Activated T-cell treated with anti-CD3 and anti-CD28 coated beads, Interleukin-2, amount 50 U/mL, for 4 hours (primary cell): ENCODE measurements at regions not wholly inside any gene's neighbourhood (a gene's known extent, or its start where the extent isn't known, plus 50 kb on each side); places are given as distances from the start of the nearest gene placed in this dataset.
"Not testable (repeated sequence)": the region's sequence is repeated elsewhere in the genome, so short reads cannot be mapped to it uniquely, and the experiment has no call there.

Experiments
- ATAC-seq, 2 donors: fragments of 200-7000 bp; cut with Tn5 transposase; one replicate each; pipeline ENCODE4 v1.10.0; 2021
- DNase-seq: peaks from one replicate; pipeline ENCODE4 v3.0.0-alpha.2; 2020
- H3K27me3 Mint-ChIP-seq: one replicate; pipeline ENCODE4 v1.8.0; 2021; ENCODE audit warnings: low read depth, mixed read lengths
- H3K36me3 Mint-ChIP-seq: one replicate; pipeline ENCODE4 v1.8.0; 2022; ENCODE audit warnings: mixed read lengths; ENCODE audit not compliant: insufficient read depth
- H3K4me1 Mint-ChIP-seq: one replicate; pipeline ENCODE4 v1.8.0; 2021; ENCODE audit warnings: low read depth, mixed read lengths
- H3K4me3 Mint-ChIP-seq: one replicate; pipeline ENCODE4 v1.8.0; 2021; ENCODE audit warnings: mild to moderate bottlenecking, moderate library complexity, mixed read lengths
- H3K9me3 Mint-ChIP-seq: one replicate; pipeline ENCODE4 v1.8.0; 2021; ENCODE audit warnings: mixed read lengths

DNA sequence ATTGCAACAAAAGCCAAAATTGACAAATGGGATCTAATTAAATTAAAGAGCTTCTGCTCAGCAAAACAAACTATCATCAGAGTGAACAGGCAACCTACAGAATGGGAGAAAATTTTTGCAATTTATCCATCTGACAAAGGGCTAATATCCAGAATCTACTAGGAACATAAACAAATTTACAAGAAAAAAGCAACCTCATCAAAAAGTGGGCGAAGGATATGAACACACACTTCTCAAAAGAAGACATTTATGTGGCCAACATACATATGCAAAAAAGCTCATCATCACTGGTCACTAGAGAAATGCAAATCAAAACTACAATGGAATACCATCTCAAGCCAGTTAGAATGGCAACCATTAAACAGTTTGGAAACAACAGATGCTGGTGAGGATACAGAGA lies 858.1 kb upstream of the FOXG1 start:
- H3K36me3 Mint-ChIP-seq, H3K4me3 Mint-ChIP-seq, H3K27me3 Mint-ChIP-seq, DNase-seq, H3K4me1 Mint-ChIP-seq, ATAC-seq: not testable (repeated sequence)
- H3K9me3 Mint-ChIP-seq: peaks cover 14% of the 10 kb centered on the region

DNA sequence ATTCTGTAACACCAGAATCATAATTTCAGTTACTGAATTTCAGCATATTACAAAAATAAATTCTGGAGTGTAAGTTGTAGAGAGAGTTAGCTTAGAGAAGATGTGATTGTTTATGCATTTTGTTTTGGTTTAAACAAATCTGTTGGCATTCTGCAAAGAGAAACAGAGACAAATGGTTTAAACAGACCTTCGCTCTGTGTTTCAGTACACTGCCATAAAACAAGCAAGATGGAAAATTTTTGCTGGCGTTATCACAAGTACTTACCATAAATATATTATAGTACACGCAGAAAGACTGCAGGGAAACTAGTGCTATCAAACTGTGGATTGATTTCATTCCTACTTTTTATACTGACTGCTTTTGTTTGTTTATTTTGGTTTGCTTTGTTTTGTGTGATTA lies 850.3 kb upstream of the FOXG1 start:
- no peak for ATAC-seq
- Mint-ChIP-seq H3K27me3 (no peaks in the 10 kb centered on the region), H3K4me3 (no peak overlapping the region), H3K9me3 (peaks cover 18% of the 10 kb centered on the region), H3K4me1 (no peaks in the 10 kb centered on the region), H3K36me3 (no peaks in the 10 kb centered on the region)
- no peak for DNase-seq

DNA sequence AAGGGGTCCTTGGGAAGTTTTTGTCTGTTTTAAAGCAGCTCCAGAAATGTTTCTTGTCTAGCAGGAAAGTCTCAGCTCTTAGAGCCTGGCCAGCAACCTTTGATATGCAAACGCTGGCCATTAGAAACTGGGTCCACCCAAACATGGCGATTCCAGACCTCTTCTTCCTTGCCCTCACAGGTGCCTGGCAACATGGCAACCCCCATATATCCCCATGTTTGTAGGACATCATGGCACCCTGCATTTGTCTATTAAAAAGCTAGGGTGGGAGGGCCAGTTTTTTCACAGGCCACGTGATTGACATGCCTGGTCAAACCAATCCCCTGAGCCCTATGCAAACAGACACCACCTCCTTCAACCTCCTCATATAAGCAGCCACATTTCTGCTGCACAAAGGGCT lies 848.7 kb upstream of the FOXG1 start:
- DNase-seq: no peak
- Mint-ChIP-seq H3K36me3 (no peaks in the 10 kb centered on the region), H3K27me3 (no peaks in the 10 kb centered on the region), H3K4me3 (no peak overlapping the region), H3K4me1 (no peaks in the 10 kb centered on the region), H3K9me3 (peaks cover 17% of the 10 kb centered on the region)
- ATAC-seq: no peak

DNA sequence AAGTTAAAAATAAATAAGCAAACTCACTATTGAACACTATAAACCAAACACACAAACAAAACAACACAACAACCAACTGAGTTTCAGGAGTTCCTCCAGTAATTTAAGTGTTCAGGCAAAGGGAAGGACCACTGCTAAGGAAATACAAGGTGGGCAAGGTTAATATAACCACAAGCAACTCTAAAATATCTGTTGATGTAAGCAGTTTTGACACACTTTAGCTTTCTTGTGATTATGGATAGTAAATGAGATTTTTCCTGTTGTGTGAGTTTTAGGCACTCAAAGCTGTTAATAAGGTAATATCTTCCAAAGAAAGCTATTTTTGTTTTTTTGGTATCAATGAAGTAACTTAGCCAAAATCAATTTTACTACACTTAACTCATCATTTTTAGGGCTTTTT lies 839.1 kb upstream of the FOXG1 start:
- H3K4me1 Mint-ChIP-seq: no peaks in the 10 kb centered on the region
- no peaks in the 10 kb centered on the region for H3K36me3 Mint-ChIP-seq
- ATAC-seq: no peak
- H3K4me3 Mint-ChIP-seq: no peak overlapping the region
- peaks cover 21% of the 10 kb centered on the region for H3K9me3 Mint-ChIP-seq
- no peak for DNase-seq
- no peaks in the 10 kb centered on the region for H3K27me3 Mint-ChIP-seq

DNA sequence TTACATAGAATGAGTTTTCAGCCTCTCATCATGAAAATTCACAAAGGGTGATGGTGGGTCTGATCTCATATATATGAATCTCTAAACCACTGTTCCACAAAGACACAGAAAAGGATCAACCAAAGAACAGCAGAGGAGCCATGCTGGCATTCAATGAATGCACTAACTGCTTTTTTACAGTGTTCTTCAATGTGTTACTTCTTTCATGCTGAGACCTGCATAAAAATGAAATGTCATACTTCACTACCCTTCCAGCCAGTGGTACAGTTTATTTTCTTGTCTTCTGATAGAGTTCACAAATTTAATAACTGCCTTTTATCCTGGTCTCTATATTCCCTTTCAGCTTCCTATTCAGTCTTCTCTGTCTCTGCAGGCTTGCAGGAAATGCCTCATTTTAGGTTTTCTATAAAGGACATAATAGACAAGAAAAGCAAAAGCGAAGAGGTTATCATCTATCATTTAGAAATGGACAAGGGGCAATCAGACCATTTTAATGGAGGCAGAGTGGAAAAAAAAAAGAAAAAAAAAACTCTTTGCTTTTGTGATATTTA lies 836.7 kb upstream of the FOXG1 start:
- no peak overlapping the region for H3K4me3 Mint-ChIP-seq
- peaks cover 37% of the 10 kb centered on the region for H3K9me3 Mint-ChIP-seq
- no peaks in the 10 kb centered on the region for H3K4me1 Mint-ChIP-seq
- ATAC-seq (no peak), DNase-seq (no peak)
- no peaks in the 10 kb centered on the region for H3K36me3 Mint-ChIP-seq
- no peaks in the 10 kb centered on the region for H3K27me3 Mint-ChIP-seq

DNA sequence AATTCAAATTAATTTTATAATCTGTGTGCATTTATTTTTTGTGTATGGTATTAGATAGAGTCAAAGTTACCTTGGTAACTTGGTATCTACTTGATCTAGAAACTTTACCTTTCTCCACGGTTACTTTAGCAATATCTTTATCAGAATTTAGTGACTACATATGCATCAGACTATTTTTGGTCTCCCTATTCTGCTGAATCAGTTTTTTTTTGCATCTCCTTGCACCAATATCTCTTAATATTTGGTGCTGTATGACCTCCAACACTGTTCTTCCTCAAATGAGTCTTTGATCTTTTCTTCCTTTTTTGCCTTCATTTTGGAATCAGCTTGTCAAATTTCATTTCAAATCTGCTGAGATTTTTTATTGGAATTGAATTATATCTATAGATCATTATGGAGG lies 828.2 kb upstream of the FOXG1 start:
- no peaks in the 10 kb centered on the region for H3K27me3 Mint-ChIP-seq
- no peaks in the 10 kb centered on the region for H3K4me1 Mint-ChIP-seq
- no peak for ATAC-seq
- H3K36me3 Mint-ChIP-seq: no peaks in the 10 kb centered on the region
- peaks cover 21% of the 10 kb centered on the region for H3K9me3 Mint-ChIP-seq
- no peak for DNase-seq
- no peak overlapping the region for H3K4me3 Mint-ChIP-seq

DNA sequence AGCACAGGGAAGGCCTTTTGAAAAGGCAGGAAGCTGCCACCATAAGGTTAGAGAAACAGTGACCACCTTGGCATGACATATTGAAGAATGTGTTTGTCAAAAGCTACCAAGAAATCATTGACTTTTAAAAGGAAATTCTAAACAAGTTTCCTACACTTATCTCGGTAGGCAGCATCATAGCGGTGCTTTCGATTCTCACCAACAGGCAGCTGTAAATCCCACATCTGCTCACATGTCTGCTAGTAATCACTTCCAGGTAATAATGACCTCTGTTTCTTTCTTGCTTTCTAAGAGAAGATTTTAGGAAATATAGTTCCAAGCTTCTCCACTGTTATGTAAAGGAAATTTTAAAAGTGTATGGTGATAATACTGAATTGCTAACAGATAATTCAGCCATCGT lies 821.1 kb upstream of the FOXG1 start:
- DNase-seq (no peak), ATAC-seq (no peak)
- Mint-ChIP-seq H3K4me1 (no peaks in the 10 kb centered on the region), H3K4me3 (no peak overlapping the region), H3K27me3 (no peaks in the 10 kb centered on the region), H3K9me3 (peaks cover 28% of the 10 kb centered on the region), H3K36me3 (no peaks in the 10 kb centered on the region)

DNA sequence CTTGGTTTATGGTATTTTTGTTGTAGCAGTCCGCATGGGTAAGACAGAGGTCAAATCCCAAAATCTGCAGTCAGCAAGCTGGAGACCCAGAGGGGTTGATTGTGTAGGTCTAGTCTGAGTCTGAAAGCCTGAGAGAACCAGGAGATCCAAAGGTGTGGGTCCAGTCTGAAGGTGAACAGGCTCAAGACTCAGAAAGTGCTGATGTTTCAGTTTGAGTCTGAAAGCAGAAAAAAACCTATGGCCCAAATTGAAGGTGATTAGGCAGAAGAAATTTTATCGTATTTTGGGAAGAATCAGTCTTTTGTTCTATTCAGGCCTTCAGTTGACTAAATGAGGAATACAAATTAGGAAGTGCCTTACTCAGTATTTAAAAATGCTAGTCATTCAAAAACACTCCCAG lies 807.8 kb upstream of the FOXG1 start:
- H3K9me3 Mint-ChIP-seq: peaks cover 16% of the 10 kb centered on the region
- H3K4me3 Mint-ChIP-seq: no peak overlapping the region
- ATAC-seq: no peak
- H3K4me1 Mint-ChIP-seq: no peaks in the 10 kb centered on the region
- H3K36me3 Mint-ChIP-seq: no peaks in the 10 kb centered on the region
- no peaks in the 10 kb centered on the region for H3K27me3 Mint-ChIP-seq
- DNase-seq: no peak

DNA sequence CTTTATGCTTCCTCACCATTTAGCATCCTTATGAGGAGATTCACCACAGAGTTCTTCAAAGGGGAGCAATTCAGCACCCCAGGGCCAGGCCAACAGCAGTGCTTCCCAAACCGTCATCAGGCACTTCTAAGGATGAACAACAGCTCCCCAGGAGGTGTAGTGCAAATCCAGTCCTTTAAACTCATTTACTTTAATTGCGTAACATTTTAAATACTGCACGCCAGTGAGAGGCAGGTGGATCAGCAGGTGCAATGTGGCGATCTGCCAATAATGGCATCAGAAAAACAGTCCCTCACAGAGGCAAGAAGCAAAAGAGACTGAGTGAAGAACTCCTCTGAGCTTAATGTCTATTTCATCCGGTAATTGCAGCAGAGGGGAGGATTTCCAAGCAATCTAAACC lies 770.9 kb upstream of the FOXG1 start:
- DNase-seq: no peak
- H3K27me3 Mint-ChIP-seq: no peaks in the 10 kb centered on the region
- no peaks in the 10 kb centered on the region for H3K36me3 Mint-ChIP-seq
- no peak for ATAC-seq
- no peaks in the 10 kb centered on the region for H3K4me1 Mint-ChIP-seq
- H3K9me3 Mint-ChIP-seq: peaks cover 16% of the 10 kb centered on the region
- H3K4me3 Mint-ChIP-seq: no peak overlapping the region

DNA sequence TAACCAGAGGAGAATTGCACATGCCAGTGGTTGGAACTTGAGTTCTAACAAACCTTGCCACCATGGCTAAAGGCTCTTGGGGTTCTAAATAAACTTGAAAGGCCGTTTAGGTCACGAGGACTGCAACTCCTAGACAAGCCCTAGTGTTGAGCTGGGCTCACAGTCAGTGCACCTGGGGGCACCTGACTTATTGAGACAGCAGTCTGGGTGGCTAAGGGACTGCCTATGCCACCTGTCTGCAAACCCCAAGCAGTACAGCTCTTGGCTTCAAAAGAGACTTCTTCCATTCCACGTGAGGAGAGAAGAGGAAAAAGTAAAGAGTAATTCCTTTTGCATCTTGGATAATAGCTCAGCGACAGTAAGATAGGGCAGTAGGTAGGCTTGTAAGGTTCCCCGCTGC lies 765.6 kb upstream of the FOXG1 start:
- Mint-ChIP-seq H3K4me1 (no peaks in the 10 kb centered on the region), H3K36me3 (no peaks in the 10 kb centered on the region), H3K9me3 (peaks cover 34% of the 10 kb centered on the region), H3K27me3 (no peaks in the 10 kb centered on the region), H3K4me3 (no peak overlapping the region)
- no peak for DNase-seq
- no peak for ATAC-seq

DNA sequence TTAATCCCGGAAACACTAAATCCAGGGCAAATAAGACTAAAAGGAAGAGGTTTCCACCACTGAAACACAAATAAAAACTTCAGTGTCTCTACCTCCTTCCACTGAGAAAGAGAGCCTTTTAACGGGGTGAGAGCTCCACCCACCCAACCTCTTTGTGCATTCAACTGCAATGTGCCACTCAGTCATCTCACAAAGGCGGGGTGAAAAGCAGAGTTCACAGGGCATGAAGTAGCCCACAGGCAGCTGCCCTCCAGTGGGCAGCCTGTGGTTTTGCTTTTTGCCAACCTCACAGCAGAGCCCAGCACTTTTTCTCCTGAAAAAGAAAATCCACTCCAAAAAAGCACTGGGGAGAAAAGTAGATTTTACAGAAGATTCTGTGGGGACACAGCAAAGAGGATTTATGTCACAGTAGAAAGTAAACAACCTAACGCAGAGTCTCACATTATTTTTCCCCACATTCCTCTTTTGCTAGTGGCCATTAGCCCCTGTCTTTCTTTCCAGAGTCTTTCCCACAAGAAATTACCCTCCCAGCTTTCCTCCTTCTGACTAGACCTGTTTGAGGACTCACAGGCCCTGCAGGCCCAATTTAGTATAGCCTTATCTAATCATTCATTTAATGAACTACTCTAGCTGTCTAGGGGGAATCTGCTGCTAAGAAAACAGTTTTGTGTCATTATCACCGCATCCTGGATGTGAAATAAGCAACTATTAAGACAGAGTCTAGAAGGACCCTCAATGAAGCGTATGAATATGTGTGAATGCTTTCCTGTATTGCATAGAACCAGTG lies 753.8 kb upstream of the FOXG1 start:
- Mint-ChIP-seq H3K27me3 (no peaks in the 10 kb centered on the region), H3K9me3 (peaks cover 15% of the 10 kb centered on the region), H3K4me1 (no peaks in the 10 kb centered on the region), H3K4me3 (no peak overlapping the region), H3K36me3 (no peaks in the 10 kb centered on the region)
- DNase-seq (no peak), ATAC-seq (no peak)

DNA sequence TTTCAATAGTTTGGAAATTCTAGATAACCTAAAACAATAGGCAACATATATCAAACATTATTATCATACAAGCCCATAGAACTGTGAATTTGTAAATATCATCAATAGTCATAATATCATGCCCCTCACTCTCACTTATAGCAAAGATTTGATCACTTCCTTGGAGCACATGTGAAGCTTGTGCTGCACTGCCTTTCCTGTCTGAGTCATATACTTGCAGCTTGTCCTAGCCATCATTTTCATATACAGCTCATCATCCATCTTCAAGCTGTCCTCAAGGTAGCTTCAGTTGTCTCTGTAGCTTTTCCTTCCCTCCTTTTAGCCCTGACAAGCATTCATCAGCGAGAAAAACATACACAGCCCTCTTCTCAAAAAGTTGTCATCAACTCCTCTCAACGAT lies 746.5 kb upstream of the FOXG1 start:
- peaks cover 21% of the 10 kb centered on the region for H3K9me3 Mint-ChIP-seq
- no peak for ATAC-seq
- no peaks in the 10 kb centered on the region for H3K4me1 Mint-ChIP-seq
- H3K4me3 Mint-ChIP-seq: no peak overlapping the region
- no peaks in the 10 kb centered on the region for H3K27me3 Mint-ChIP-seq
- H3K36me3 Mint-ChIP-seq: no peaks in the 10 kb centered on the region
- DNase-seq: no peak

DNA sequence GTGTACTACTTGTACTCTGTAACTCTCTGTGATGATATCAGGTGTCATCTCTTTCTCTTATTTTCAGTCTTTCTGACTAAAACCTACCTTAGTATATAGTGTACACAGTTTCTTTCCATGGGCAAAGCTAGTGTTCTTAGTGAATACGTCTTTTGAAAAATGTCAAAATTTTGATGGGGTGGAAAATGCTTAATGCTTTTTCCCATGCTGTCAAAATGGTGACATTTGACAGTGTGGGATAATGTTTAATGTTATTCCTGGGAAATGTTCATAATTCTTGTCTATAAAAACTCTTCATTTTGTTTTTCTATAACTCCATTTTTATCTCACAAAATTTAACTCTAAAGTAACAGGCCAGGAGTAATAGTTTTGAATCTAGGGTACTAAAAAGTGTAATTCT lies 742.7 kb upstream of the FOXG1 start:
- peaks cover 28% of the 10 kb centered on the region for H3K9me3 Mint-ChIP-seq
- ATAC-seq (no peak), DNase-seq (no peak)
- no peaks in the 10 kb centered on the region for H3K4me1 Mint-ChIP-seq
- no peaks in the 10 kb centered on the region for H3K36me3 Mint-ChIP-seq
- no peaks in the 10 kb centered on the region for H3K27me3 Mint-ChIP-seq
- no peak overlapping the region for H3K4me3 Mint-ChIP-seq

DNA sequence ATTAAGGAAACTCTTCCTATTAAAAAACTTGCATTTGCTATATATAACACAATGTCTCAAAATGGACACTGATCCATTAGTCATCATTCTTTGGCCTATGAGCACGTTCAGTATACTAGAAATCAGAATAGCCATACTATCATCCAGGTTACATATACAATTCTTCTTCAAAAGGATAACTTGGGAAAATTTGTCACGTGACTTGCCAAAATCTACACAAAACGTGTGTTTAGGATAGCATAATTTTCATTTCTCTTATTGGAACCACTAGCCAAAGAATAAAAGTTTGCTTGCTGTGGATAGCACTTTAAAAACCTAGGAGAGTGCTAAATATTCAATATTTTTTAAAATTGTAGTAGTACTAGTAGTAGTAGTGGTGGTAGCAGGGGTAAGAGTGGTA lies 714.3 kb upstream of the FOXG1 start:
- H3K36me3 Mint-ChIP-seq: no peaks in the 10 kb centered on the region
- peaks cover 23% of the 10 kb centered on the region for H3K9me3 Mint-ChIP-seq
- H3K4me1 Mint-ChIP-seq: no peaks in the 10 kb centered on the region
- no peak overlapping the region for H3K4me3 Mint-ChIP-seq
- no peak for DNase-seq
- ATAC-seq: no peak
- H3K27me3 Mint-ChIP-seq: no peaks in the 10 kb centered on the region

DNA sequence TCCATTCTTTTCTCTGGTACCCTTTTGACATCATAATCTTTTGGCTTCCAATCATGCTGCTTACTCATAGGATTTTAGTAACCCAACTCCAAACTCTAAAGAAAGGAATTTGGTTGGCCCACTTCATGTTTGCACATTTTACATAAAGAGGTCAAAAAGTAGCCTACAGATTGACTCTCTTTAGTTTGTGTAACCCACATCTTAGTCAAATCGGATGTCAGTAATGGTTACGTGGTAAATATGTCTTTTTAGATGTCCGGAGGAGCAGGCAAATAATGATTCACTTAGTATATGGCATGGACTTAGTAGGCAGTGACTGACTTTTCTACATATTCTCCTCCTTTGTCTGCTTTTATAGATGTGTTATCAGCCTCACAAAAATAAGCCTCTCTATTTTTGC lies 711.6 kb upstream of the FOXG1 start:
- peaks cover 23% of the 10 kb centered on the region for H3K9me3 Mint-ChIP-seq
- no peaks in the 10 kb centered on the region for H3K27me3 Mint-ChIP-seq

More for the DNA sequence above, 711.6 kb upstream of the FOXG1 start:
- H3K4me1 Mint-ChIP-seq: no peaks in the 10 kb centered on the region
- DNase-seq: no peak
- no peaks in the 10 kb centered on the region for H3K36me3 Mint-ChIP-seq
- ATAC-seq: no peak
- H3K4me3 Mint-ChIP-seq: no peak overlapping the region
